T-helper 2 cell treated with Interferon-gamma antibody and Interleukin-4, amounts not matched to agents 5 μg/mL and 100 μg/mL, for 36 hours (primary cell): ENCODE measurements at regions not wholly inside any gene's neighbourhood (a gene's known extent, or its start where the extent isn't known, plus 50 kb on each side); places are given as distances from the start of the nearest gene placed in this dataset.

Source experiments
- DNase-seq: peaks from one replicate; pipeline ENCODE4 v3.0.0; 2021; ENCODE audit warnings: low spot score
- H3K27ac Mint-ChIP-seq: one replicate; pipeline ENCODE4 v1.8.0; 2021; ENCODE audit warnings: mild to moderate bottlenecking, mixed read lengths
- H3K27me3 Mint-ChIP-seq: one replicate; pipeline ENCODE4 v1.8.0; 2021; ENCODE audit warnings: low read depth, mixed read lengths
- H3K36me3 Mint-ChIP-seq: one replicate; pipeline ENCODE4 v1.8.0; 2021; ENCODE audit warnings: low read depth, mixed read lengths
- H3K4me1 Mint-ChIP-seq: one replicate; pipeline ENCODE4 v1.8.0; 2021; ENCODE audit warnings: low read depth, mixed read lengths
- H3K4me3 Mint-ChIP-seq: one replicate; pipeline ENCODE4 v1.8.0; 2022; ENCODE audit warnings: mild to moderate bottlenecking, moderate library complexity, mixed read lengths
- H3K9me3 Mint-ChIP-seq: one replicate; pipeline ENCODE4 v1.8.0; 2021; ENCODE audit warnings: mixed read lengths

DNA sequence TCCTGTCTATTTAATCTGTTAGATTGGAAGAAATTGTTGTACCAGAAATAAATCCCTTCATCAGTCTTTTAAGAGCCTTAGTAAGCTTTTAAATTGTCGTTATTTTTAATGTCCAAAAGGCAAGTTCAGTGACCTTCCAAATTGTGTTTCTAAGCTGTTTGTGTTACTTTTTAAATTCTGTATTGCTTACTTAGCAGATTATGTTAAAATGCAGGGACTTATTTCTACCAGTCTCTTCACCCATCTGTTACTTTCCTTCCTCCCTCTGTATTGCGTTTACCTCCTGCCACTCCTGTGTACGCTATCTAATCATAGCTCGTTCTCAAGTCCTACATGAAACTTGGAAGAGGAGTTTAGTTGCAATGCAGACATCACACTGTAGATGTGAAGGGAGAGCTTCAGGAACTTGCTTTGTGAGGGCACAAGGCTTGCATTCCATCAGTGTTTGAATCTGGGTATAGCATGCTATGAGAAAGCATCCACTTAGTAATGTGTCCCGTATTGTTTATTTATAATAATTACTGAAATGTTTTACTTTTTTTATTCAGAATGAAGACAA lies 406.5 kb upstream of the RGS6 start:
- Mint-ChIP-seq H3K36me3 (peaks cover 14% of the 10 kb centered on the region), H3K4me1 (peaks cover 26% of the 10 kb centered on the region), H3K4me3 (no peak overlapping the region), H3K27me3 (no peaks in the 10 kb centered on the region), H3K27ac (no peak overlapping the region), H3K9me3 (no peaks in the 10 kb centered on the region)
- DNase-seq = no peak

DNA sequence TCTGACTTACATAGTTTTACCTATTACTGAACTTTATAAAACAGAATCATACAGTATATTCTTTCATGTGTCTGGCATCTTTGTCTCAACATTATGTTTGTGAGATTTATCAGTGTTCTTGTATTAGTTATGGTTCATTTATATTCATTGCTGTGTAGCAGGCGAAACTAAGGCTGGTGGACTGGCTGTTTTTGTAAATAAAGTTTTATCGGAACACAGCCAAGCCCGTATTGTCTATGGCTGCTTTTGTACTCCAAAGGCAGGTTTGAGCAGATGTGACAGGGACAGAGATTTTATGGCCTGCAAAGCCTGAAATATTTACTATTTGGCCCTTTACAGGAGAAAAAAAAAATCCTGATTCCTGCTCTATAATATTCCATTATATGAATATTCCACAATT lies 405.8 kb upstream of the RGS6 start:
- peaks cover 18% of the 10 kb centered on the region for H3K36me3 Mint-ChIP-seq
- H3K4me1 Mint-ChIP-seq = peaks cover 26% of the 10 kb centered on the region
- H3K27ac Mint-ChIP-seq = no peak overlapping the region
- H3K27me3 Mint-ChIP-seq = no peaks in the 10 kb centered on the region
- no peak for DNase-seq
- H3K4me3 Mint-ChIP-seq = no peak overlapping the region
- H3K9me3 Mint-ChIP-seq = no peaks in the 10 kb centered on the region

DNA sequence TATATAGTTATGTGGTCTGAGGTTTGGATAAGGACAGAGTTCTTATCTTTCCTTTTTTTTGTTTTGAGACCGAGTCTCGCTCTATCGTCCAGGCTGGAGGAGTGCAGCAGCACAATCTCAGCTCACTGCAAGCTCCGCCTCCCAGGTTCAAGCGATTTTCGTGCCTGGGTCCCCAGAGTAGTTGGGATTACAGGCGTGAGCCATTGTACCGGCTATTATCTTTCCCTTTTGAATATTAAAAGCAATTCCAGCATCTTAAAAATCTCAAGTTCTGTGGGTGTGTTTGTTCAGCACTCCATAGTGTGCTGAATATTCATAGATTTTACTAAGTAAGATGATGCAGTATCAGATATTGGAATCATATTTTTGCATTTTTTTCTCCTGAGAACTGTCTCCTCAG lies 404.4 kb upstream of the RGS6 start:
- Mint-ChIP-seq H3K36me3 (peaks cover 23% of the 10 kb centered on the region), H3K27ac (no peak overlapping the region), H3K27me3 (no peaks in the 10 kb centered on the region), H3K4me1 (peaks cover 21% of the 10 kb centered on the region), H3K4me3 (no peak overlapping the region), H3K9me3 (no peaks in the 10 kb centered on the region)
- DNase-seq = no peak

DNA sequence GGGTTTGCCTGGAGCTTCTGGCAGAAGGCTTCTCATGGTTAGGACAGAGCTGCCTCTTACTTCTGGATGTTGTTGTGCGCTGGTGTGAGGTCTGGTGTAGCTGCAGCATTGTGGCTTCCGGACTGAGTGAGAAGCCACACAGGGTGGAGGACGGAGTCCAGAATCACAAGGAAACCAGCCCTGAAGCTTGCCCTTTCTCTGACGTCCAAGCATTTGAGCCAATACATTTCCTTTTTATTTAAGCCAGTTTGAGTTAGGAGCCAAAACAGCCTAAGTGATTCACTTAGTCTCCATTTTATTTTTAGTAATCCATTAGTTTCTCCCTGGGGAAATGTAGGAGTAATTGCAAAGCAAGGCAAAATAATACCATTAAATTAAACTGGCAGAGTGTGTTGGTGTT lies 402.4 kb upstream of the RGS6 start:
- Mint-ChIP-seq H3K9me3 (no peaks in the 10 kb centered on the region), H3K36me3 (peaks cover 22% of the 10 kb centered on the region), H3K27me3 (no peaks in the 10 kb centered on the region), H3K4me1 (peaks cover 9% of the 10 kb centered on the region), H3K27ac (no peak overlapping the region), H3K4me3 (no peak overlapping the region)
- no peak for DNase-seq

DNA sequence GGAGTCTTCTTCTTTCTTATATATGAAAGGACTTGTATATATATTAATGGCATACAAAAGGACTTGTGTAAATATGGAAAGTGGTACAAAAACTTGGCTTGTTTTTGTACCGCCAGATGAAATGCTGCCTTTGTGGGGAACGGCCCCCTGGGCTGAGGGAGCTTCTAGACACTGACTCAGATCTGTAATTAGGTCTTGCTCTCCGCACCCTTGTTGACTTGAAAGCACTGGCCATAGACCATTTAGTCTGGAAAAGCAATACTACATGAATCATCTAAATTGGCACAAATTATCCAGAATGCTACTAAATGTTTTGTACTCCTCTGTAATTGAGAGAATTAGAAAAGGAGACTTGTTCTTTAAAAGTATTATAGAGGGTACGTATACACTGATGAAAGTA lies 399.9 kb upstream of the RGS6 start:
- Mint-ChIP-seq H3K4me1 (peaks cover 5% of the 10 kb centered on the region), H3K27ac (no peak overlapping the region), H3K36me3 (peaks cover 20% of the 10 kb centered on the region), H3K4me3 (no peak overlapping the region), H3K9me3 (no peaks in the 10 kb centered on the region), H3K27me3 (no peaks in the 10 kb centered on the region)
- no peak for DNase-seq

DNA sequence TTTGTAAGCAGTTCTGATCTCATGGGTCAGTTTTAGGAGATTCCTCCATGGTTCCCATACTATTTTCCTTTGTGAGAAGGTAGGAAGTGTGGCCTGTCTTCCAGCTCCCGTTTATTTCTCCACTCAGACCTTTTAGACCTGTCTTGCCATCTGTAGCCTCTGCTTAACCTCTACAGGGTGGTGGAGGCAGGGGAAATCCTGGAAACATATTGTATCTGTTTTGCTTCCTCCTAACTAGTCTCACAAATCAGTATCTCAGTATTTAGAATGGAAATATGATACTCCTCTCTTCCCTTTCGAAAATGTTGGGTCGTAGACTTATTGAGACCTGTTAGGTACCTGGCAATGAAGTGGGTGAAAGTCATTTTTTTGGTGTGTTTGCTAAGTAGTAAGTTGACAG lies 399.4 kb upstream of the RGS6 start:
- Mint-ChIP-seq H3K27ac (no peak overlapping the region), H3K36me3 (peaks cover 20% of the 10 kb centered on the region), H3K4me3 (no peak overlapping the region)

DNA sequence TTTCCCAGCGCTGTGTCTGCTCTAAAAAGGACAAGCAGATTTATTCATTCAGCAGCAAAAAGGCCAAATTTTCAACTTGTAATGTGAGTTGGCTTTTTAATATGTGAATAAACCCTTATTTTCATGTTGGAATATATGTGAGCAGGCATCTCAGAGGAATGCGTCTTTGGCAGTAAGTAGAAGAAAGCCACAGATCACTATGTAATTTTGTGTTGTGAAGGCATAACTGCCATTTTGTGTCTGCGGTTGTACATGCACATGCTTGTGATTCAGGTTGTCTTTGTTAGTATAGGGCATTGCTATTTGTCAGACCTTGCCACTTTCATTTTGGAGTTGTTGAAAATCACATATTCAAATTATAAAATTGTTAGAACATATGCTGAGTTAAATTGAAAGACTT lies 398.8 kb upstream of the RGS6 start:
- no peak for DNase-seq
- Mint-ChIP-seq H3K4me3 (no peak overlapping the region), H3K9me3 (no peaks in the 10 kb centered on the region), H3K4me1 (peaks cover 3% of the 10 kb centered on the region), H3K27ac (no peak overlapping the region), H3K36me3 (peaks cover 20% of the 10 kb centered on the region), H3K27me3 (no peaks in the 10 kb centered on the region)

More for the DNA sequence above, 399.4 kb upstream of the RGS6 start:
- no peak for DNase-seq
- H3K4me1 Mint-ChIP-seq = peaks cover 6% of the 10 kb centered on the region
- H3K27me3 Mint-ChIP-seq = no peaks in the 10 kb centered on the region
- H3K9me3 Mint-ChIP-seq = no peaks in the 10 kb centered on the region

DNA sequence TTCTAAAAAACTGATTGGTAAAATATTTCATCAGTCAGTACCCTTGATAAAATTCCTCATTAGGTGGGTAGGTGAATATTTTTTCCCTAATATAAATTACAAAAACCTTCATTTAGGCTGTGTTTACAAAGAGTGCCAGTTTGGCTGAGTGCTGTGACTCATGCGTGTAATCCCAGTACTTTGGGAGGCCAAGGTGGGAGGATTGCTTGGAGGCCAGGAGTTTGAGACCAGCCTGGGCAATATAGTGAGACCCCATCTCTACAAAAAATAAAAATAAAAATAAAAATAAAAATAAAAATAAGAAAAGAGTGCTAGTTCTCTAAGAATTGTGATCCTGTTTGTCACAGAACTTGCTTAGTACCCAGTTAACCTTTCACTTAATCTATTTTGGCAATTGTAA lies 398.4 kb upstream of the RGS6 start:
- Mint-ChIP-seq H3K4me1 (peaks cover 3% of the 10 kb centered on the region), H3K27me3 (no peaks in the 10 kb centered on the region), H3K27ac (no peak overlapping the region), H3K36me3 (peaks cover 20% of the 10 kb centered on the region), H3K4me3 (no peak overlapping the region), H3K9me3 (no peaks in the 10 kb centered on the region)
- no peak for DNase-seq

DNA sequence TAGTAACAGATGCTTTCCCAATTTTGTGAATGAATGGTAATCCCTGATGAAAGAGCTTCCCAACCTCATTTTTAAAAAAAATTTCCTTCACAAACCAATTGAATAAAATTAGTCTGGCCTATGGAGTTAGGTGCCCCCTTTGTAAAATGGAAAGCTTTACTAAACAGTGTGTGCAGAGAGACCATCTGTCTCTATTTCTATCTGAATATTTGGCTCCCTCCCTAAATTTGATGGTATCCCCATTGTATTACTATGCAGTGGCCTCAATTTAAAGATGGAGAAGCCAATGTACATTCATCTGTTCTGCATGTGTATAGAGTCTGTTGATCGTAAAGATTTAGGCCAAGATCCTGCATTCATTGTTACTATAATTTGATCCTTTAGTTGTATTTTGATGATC lies 397.7 kb upstream of the RGS6 start:
- Mint-ChIP-seq H3K27me3 (no peaks in the 10 kb centered on the region), H3K36me3 (peaks cover 20% of the 10 kb centered on the region), H3K27ac (no peak overlapping the region)

DNA sequence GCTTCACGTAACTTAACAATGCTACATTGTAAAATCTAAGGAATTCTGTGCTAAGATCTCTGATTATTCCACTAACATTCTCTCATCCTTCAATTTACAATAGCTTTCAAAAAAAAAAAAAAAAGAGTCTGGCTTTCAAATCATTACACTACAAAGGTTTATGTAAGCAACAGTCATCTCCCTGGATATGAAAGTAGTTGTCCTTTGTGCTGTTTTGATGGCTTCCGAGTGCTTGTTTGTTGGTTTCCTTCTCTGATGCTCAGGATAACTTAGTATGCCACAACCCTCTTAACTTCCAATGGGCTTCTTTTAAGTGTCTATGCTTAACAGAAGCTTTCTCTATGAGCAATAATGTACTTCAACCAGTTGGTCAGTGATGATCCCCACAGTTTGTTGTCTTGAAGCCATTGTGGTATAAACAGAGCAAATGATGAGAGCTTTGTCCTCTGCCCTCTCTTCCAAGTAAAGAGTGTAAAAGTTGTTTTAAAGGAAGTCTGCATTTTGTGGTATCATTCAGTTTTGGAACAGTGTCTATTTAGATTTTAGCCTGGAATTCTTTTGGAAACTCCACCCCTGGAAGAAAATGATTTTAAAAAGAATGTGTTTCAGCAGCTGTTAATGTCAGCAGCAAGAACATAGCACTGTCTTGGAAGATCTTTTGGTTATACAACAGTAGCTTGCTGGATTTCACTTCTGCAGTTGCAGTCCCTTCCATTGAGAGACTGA lies 396.1 kb upstream of the RGS6 start:
- H3K27ac Mint-ChIP-seq = no peak overlapping the region
- no peaks in the 10 kb centered on the region for H3K9me3 Mint-ChIP-seq
- no peak for DNase-seq
- H3K36me3 Mint-ChIP-seq = peaks cover 11% of the 10 kb centered on the region
- H3K4me3 Mint-ChIP-seq = no peak overlapping the region
- H3K27me3 Mint-ChIP-seq = no peaks in the 10 kb centered on the region
- H3K4me1 Mint-ChIP-seq = peaks cover 5% of the 10 kb centered on the region

More for the DNA sequence above, 397.7 kb upstream of the RGS6 start:
- DNase-seq = no peak
- no peak overlapping the region for H3K4me3 Mint-ChIP-seq
- peaks cover 5% of the 10 kb centered on the region for H3K4me1 Mint-ChIP-seq
- no peaks in the 10 kb centered on the region for H3K9me3 Mint-ChIP-seq

DNA sequence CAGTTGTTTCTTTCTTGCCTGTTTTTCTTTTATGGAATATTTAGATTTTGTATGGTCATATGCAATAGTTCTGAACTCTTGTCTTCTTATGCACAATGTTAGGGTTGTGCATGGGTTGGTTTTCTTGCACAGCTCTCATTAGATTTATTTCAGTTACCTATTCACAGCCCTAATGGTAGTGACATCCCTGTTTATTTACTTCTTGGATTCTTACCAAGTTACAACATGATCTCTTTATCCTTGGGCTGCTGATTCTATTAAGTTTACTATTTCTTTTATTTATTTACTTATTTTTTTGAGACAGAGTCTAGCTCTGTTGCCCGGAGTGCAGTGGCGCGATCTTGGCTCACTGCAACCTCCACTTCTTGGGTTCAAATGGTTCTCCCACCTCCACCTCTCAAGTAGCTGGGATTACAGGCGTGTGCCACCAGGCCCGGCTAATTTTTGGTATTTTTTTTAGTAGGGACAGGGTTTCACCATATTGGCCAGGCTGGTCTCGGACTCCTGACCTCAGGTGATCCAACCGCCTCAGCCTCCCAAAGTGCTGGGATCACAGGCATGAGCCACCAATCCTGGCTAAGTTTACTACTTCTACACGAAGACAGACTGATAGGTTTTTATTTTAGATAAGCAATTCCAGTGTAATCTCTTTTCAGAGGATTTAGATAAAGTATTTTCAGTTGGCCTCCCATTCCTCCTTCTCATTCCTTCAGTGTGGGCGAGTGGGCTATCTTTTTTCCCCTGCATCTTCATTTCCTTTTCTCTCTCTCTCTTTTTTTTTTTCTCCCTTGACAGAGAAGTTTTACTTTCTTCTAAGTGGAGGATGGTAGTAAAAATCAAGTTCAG lies 395.1 kb upstream of the RGS6 start:
- Mint-ChIP-seq H3K9me3 (no peaks in the 10 kb centered on the region), H3K36me3 (peaks cover 6% of the 10 kb centered on the region), H3K4me1 (peaks cover 7% of the 10 kb centered on the region), H3K27ac (no peak overlapping the region), H3K4me3 (no peak overlapping the region), H3K27me3 (no peaks in the 10 kb centered on the region)
- DNase-seq = no peak

DNA sequence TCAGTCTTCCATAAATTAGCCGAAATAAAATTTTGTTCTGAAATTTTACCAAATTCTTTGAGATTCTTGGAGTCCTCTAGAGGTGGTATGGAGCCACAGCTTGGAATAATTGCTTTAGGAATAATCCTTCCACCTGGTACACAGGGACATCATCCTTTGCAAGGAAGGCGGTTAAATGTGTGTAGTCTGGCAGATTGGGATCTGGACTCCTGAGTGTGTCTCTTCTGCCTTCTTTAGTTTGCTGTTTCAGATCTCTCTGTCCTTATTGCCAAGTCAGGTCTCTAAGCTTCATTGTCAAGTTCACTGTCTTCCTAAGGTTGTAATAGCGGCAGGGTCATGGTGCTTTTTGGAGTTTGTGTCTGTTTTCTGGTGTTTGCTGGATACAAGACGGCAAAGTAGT lies 393.9 kb upstream of the RGS6 start:
- Mint-ChIP-seq H3K9me3 (no peaks in the 10 kb centered on the region), H3K27me3 (no peaks in the 10 kb centered on the region), H3K4me1 (peaks cover 14% of the 10 kb centered on the region), H3K4me3 (no peak overlapping the region), H3K27ac (no peak overlapping the region), H3K36me3 (no peaks in the 10 kb centered on the region)
- no peak for DNase-seq

DNA sequence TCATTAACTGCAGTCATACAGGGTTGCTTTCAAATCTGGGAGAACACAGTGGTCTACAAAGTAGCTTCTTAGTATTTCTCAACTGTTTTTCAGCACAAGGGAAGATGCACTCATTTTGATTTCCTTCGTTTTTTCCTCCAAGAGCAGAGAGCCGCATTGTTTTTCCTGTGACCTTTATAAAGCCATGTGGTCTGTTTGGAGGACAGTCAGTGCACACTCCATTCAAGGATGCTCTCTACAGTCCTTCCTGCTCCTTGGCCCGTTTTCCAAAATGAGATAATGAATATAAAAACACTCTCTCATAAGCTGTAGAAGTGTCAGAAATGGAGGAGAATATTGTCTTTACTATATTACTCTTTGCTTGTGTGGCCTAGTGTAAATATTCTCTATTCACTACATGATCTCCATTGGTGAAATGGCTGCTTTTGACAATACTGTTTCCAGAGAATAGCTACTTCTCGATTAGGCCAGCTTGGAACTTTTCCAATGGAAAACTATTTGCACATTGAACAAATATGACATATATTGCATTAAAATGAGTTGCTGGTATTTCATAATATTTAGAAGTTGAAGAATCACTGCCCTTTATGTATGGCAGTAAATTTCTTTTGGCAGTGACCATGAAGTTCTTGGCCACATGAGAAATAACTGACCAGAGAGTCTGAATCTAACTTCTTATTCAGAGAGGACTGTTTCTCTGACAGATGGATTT lies 393.1 kb upstream of the RGS6 start:
- Mint-ChIP-seq H3K9me3 (no peaks in the 10 kb centered on the region), H3K4me1 (peaks cover 15% of the 10 kb centered on the region), H3K27me3 (no peaks in the 10 kb centered on the region), H3K4me3 (no peak overlapping the region), H3K27ac (no peak overlapping the region), H3K36me3 (no peaks in the 10 kb centered on the region)
- no peak for DNase-seq
